ENCODE measurements at regions not wholly inside any gene's neighbourhood (a gene's known extent, or its start where the extent isn't known, plus 50 kb on each side); places are given as distances from the start of the nearest gene placed in this dataset.

GRCh38 chr3:188049606-188050530 is 104.1 kb upstream of the LPP start:
- H3K4me3 ChIP-seq (ENCODE audit: low read length in 3 of 3) = no peak overlapping the region
- no peaks in the 10 kb centered on the region for H3K36me3 ChIP-seq (ENCODE audit: control insufficient read depth in 3 of 3, insufficient read depth in 3 of 3, low read length in 3 of 3)
- H3K9me3 ChIP-seq (ENCODE audit: control insufficient read depth in 3 of 3, low read length in 3 of 3) = no peaks in the 10 kb centered on the region
- peaks cover 25 to 36% (median 28%) of the 10 kb centered on the region in 3 donors for H3K4me1 ChIP-seq (ENCODE audit: control insufficient read depth in 3 of 3, insufficient read depth in 3 of 3, low read length in 3 of 3)
- no peak overlapping the region for H3K27ac ChIP-seq (ENCODE audit: low read depth, low read length)
- no peaks in the 10 kb centered on the region for H3K27me3 ChIP-seq (ENCODE audit: control insufficient read depth in 3 of 3, insufficient read depth in 3 of 3, low read length in 3 of 3)
- no peak overlapping the region for H3K9ac ChIP-seq (ENCODE audit: low read depth in 1 of 3, low read length in 3 of 3)

- Histone ChIP-seq H3K9ac (ENCODE audit: low read depth in 1 of 3, low read length in 3 of 3) (no peak overlapping the region), H3K36me3 (ENCODE audit: control insufficient read depth in 3 of 3, insufficient read depth in 3 of 3, low read length in 3 of 3) (no peaks in the 10 kb centered on the region), H3K27ac (ENCODE audit: low read depth, low read length) (peak overlapping the region; percentile 73), H3K27me3 (ENCODE audit: control insufficient read depth in 3 of 3, insufficient read depth in 3 of 3, low read length in 3 of 3) (no peaks in the 10 kb centered on the region), H3K4me3 (ENCODE audit: low read length in 3 of 3) (peak overlapping the region in 1 of 3 donors; percentile 9), H3K4me1 (ENCODE audit: control insufficient read depth in 3 of 3, insufficient read depth in 3 of 3, low read length in 3 of 3) (peaks cover 22 to 31% (median 25%) of the 10 kb centered on the region in 3 donors), H3K9me3 (ENCODE audit: control insufficient read depth in 3 of 3, low read length in 3 of 3) (no peaks in the 10 kb centered on the region)
Observed at GRCh38 chr3:188051801-188052168, 102.2 kb upstream of the LPP start.

GRCh38 chr3:188052169-188053035 is 101.6 kb upstream of the LPP start:
- Histone ChIP-seq H3K27ac (ENCODE audit: low read depth, low read length) (peak overlapping the region; percentile 73), H3K9ac (ENCODE audit: low read depth in 1 of 3, low read length in 3 of 3) (peak overlapping the region in 2 of 3 donors; percentile 7 to 41), H3K36me3 (ENCODE audit: control insufficient read depth in 3 of 3, insufficient read depth in 3 of 3, low read length in 3 of 3) (no peaks in the 10 kb centered on the region), H3K4me3 (ENCODE audit: low read length in 3 of 3) (peak overlapping the region in 2 of 3 donors; percentile 16 to 35), H3K27me3 (ENCODE audit: control insufficient read depth in 3 of 3, insufficient read depth in 3 of 3, low read length in 3 of 3) (no peaks in the 10 kb centered on the region), H3K4me1 (ENCODE audit: control insufficient read depth in 3 of 3, insufficient read depth in 3 of 3, low read length in 3 of 3) (peaks cover 21 to 30% (median 25%) of the 10 kb centered on the region in 3 donors), H3K9me3 (ENCODE audit: control insufficient read depth in 3 of 3, low read length in 3 of 3) (no peaks in the 10 kb centered on the region)

GRCh38 chr3:188053036-188053340 is 101.0 kb upstream of the LPP start:
- no peaks in the 10 kb centered on the region for H3K9me3 ChIP-seq (ENCODE audit: control insufficient read depth in 3 of 3, low read length in 3 of 3)
- peaks cover 21 to 30% (median 25%) of the 10 kb centered on the region in 3 donors for H3K4me1 ChIP-seq (ENCODE audit: control insufficient read depth in 3 of 3, insufficient read depth in 3 of 3, low read length in 3 of 3)
- no peaks in the 10 kb centered on the region for H3K36me3 ChIP-seq (ENCODE audit: control insufficient read depth in 3 of 3, insufficient read depth in 3 of 3, low read length in 3 of 3)
- H3K27me3 ChIP-seq (ENCODE audit: control insufficient read depth in 3 of 3, insufficient read depth in 3 of 3, low read length in 3 of 3) = no peaks in the 10 kb centered on the region
- no peak overlapping the region for H3K4me3 ChIP-seq (ENCODE audit: low read length in 3 of 3)
- peak overlapping the region; percentile 73 for H3K27ac ChIP-seq (ENCODE audit: low read depth, low read length)
- H3K9ac ChIP-seq (ENCODE audit: low read depth in 1 of 3, low read length in 3 of 3) = peak overlapping the region in 2 of 3 donors; percentile 40 to 41

GRCh38 chr3:188053710-188054380 is 100.1 kb upstream of the LPP start:
- no peaks in the 10 kb centered on the region for H3K27me3 ChIP-seq (ENCODE audit: control insufficient read depth in 3 of 3, insufficient read depth in 3 of 3, low read length in 3 of 3)
- H3K9ac ChIP-seq (ENCODE audit: low read depth in 1 of 3, low read length in 3 of 3) = peak overlapping the region in 2 of 3 donors; percentile 1 to 40
- no peaks in the 10 kb centered on the region for H3K9me3 ChIP-seq (ENCODE audit: control insufficient read depth in 3 of 3, low read length in 3 of 3)
- H3K36me3 ChIP-seq (ENCODE audit: control insufficient read depth in 3 of 3, insufficient read depth in 3 of 3, low read length in 3 of 3) = no peaks in the 10 kb centered on the region
- H3K27ac ChIP-seq (ENCODE audit: low read depth, low read length) = peak overlapping the region; percentile 73
- H3K4me3 ChIP-seq (ENCODE audit: low read length in 3 of 3) = peak overlapping the region in 2 of 3 donors; percentile 10 to 49
- H3K4me1 ChIP-seq (ENCODE audit: control insufficient read depth in 3 of 3, insufficient read depth in 3 of 3, low read length in 3 of 3) = peaks cover 21 to 30% (median 25%) of the 10 kb centered on the region in 3 donors

- Histone ChIP-seq H3K9me3 (ENCODE audit: control insufficient read depth in 3 of 3, low read length in 3 of 3) (no peaks in the 10 kb centered on the region), H3K9ac (ENCODE audit: low read depth in 1 of 3, low read length in 3 of 3) (no peak overlapping the region), H3K27me3 (ENCODE audit: control insufficient read depth in 3 of 3, insufficient read depth in 3 of 3, low read length in 3 of 3) (no peaks in the 10 kb centered on the region), H3K27ac (ENCODE audit: low read depth, low read length) (peak overlapping the region; percentile 73), H3K36me3 (ENCODE audit: control insufficient read depth in 3 of 3, insufficient read depth in 3 of 3, low read length in 3 of 3) (no peaks in the 10 kb centered on the region), H3K4me1 (ENCODE audit: control insufficient read depth in 3 of 3, insufficient read depth in 3 of 3, low read length in 3 of 3) (peaks cover 21 to 30% (median 25%) of the 10 kb centered on the region in 3 donors), H3K4me3 (ENCODE audit: low read length in 3 of 3) (peak overlapping the region in 2 of 3 donors; percentile 10 to 49)
Observed at GRCh38 chr3:188054541-188054940, 99.4 kb upstream of the LPP start.

GRCh38 chr3:188055388-188055787 is 98.6 kb upstream of the LPP start:
- no peak overlapping the region for H3K4me3 ChIP-seq (ENCODE audit: low read length in 3 of 3)
- no peaks in the 10 kb centered on the region for H3K9me3 ChIP-seq (ENCODE audit: control insufficient read depth in 3 of 3, low read length in 3 of 3)
- no peaks in the 10 kb centered on the region for H3K27me3 ChIP-seq (ENCODE audit: control insufficient read depth in 3 of 3, insufficient read depth in 3 of 3, low read length in 3 of 3)
- H3K9ac ChIP-seq (ENCODE audit: low read depth in 1 of 3, low read length in 3 of 3) = peak overlapping the region in 1 of 3 donors; percentile 26
- H3K4me1 ChIP-seq (ENCODE audit: control insufficient read depth in 3 of 3, insufficient read depth in 3 of 3, low read length in 3 of 3) = peaks cover 24 to 31% (median 25%) of the 10 kb centered on the region in 3 donors
- no peak overlapping the region for H3K27ac ChIP-seq (ENCODE audit: low read depth, low read length)
- H3K36me3 ChIP-seq (ENCODE audit: control insufficient read depth in 3 of 3, insufficient read depth in 3 of 3, low read length in 3 of 3) = no peaks in the 10 kb centered on the region

GRCh38 chr3:188057124-188057523 is 96.8 kb upstream of the LPP start:
- Histone ChIP-seq H3K4me1 (ENCODE audit: control insufficient read depth in 3 of 3, insufficient read depth in 3 of 3, low read length in 3 of 3) (peaks cover 22 to 35% (median 25%) of the 10 kb centered on the region in 3 donors), H3K36me3 (ENCODE audit: control insufficient read depth in 3 of 3, insufficient read depth in 3 of 3, low read length in 3 of 3) (no peaks in the 10 kb centered on the region), H3K27ac (ENCODE audit: low read depth, low read length) (no peak overlapping the region), H3K9ac (ENCODE audit: low read depth in 1 of 3, low read length in 3 of 3) (no peak overlapping the region), H3K27me3 (ENCODE audit: control insufficient read depth in 3 of 3, insufficient read depth in 3 of 3, low read length in 3 of 3) (no peaks in the 10 kb centered on the region), H3K9me3 (ENCODE audit: control insufficient read depth in 3 of 3, low read length in 3 of 3) (no peaks in the 10 kb centered on the region), H3K4me3 (ENCODE audit: low read length in 3 of 3) (no peak overlapping the region)

GRCh38 chr3:188058569-188059184 is 95.3 kb upstream of the LPP start:
- Histone ChIP-seq H3K9me3 (ENCODE audit: control insufficient read depth in 3 of 3, low read length in 3 of 3) (no peaks in the 10 kb centered on the region), H3K36me3 (ENCODE audit: control insufficient read depth in 3 of 3, insufficient read depth in 3 of 3, low read length in 3 of 3) (no peaks in the 10 kb centered on the region), H3K9ac (ENCODE audit: low read depth in 1 of 3, low read length in 3 of 3) (no peak overlapping the region), H3K27ac (ENCODE audit: low read depth, low read length) (no peak overlapping the region), H3K4me1 (ENCODE audit: control insufficient read depth in 3 of 3, insufficient read depth in 3 of 3, low read length in 3 of 3) (peaks cover 10 to 19% (median 11%) of the 10 kb centered on the region in 3 donors), H3K27me3 (ENCODE audit: control insufficient read depth in 3 of 3, insufficient read depth in 3 of 3, low read length in 3 of 3) (no peaks in the 10 kb centered on the region), H3K4me3 (ENCODE audit: low read length in 3 of 3) (no peak overlapping the region)

All from skeletal muscle tissue (tissue), 3 donors.